Breast epithelium (tissue), 4 donors: ENCODE measurements at regions not wholly inside any gene's neighbourhood (a gene's known extent, or its start where the extent isn't known, plus 50 kb on each side); places are given as distances from the start of the nearest gene placed in this dataset.

Experiments
- DNase-seq, 2 donors: peaks; one replicate each; pipeline ENCODE4 v3.0.0-alpha.2; 2019; ENCODE audit warnings: low spot score in 2 of 2
- H3K27ac ChIP-seq, 2 donors: fragments of 200-600 bp; sonication (generic) in 1 of 2; one replicate each; pipeline ENCODE4 v1.5.1; 2016 to 2019; ENCODE audit warnings: mild to moderate bottlenecking in 1 of 2
- H3K27me3 ChIP-seq, 2 donors: fragments of 200-600 bp; sonication (generic) in 1 of 2; one replicate each; pipeline versions ENCODE4 v1.5.1 to v1.6.0; 2017 to 2019; ENCODE audit warnings: control low read depth in 1 of 2, mild to moderate bottlenecking in 1 of 2
- H3K36me3 ChIP-seq: fragments of 200-600 bp; one replicate; pipeline ENCODE4 v1.5.1; 2019
- H3K4me1 ChIP-seq, 2 donors: fragments of 200-600 bp; sonication (generic); one replicate each; pipeline ENCODE4 v1.5.1; 2016 to 2019; ENCODE audit warnings: control low read depth in 1 of 2
- H3K4me3 ChIP-seq, 3 donors: fragments of 200-600 bp; sonication (generic); 1 replicate in 2 of 3; 2 replicates in 1 of 3; pipeline ENCODE4 v1.5.1; 2016 to 2019; ENCODE audit warnings: mild to moderate bottlenecking in 3 of 3, moderate library complexity in 2 of 3
- H3K9me3 ChIP-seq, 2 donors: fragments of 200-600 bp; sonication (generic) in 1 of 2; one replicate each; pipeline ENCODE4 v1.5.1; 2016 to 2019; ENCODE audit warnings: control low read depth in 1 of 2
- POLR2A ChIP-seq: fragments of 450-650 bp; IDR thresholded peaks from one replicate; pipeline ENCODE4 v1.6.1; 2016; ENCODE audit warnings: antibody characterized with exemption, mild to moderate bottlenecking, moderate library complexity
- POLR2AphosphoS5 ChIP-seq, 3 donors: sonication (generic); formaldehyde crosslinking; IDR thresholded peaks; one replicate each; pipeline ENCODE4 v1.6.1; 2017; ENCODE audit warnings: antibody characterized with exemption in 3 of 3
- intact Hi-C: fragments of 100-400 bp; cut with DNase I; formaldehyde crosslinking; loops from one replicate; pipeline ENCODE4 v1.15.1; 2023; ENCODE audit warnings: low total_unique reads
- TF ChIP-seq, protein P1 (sequence below), 3 donors: fragments of 450-650 bp; IDR thresholded peaks; one replicate each; pipeline ENCODE4 v1.5.1; 2016 to 2017; ENCODE audit warnings: antibody characterized with exemption in 3 of 3, mild to moderate bottlenecking in 3 of 3, moderate library complexity in 3 of 3

DNA sequence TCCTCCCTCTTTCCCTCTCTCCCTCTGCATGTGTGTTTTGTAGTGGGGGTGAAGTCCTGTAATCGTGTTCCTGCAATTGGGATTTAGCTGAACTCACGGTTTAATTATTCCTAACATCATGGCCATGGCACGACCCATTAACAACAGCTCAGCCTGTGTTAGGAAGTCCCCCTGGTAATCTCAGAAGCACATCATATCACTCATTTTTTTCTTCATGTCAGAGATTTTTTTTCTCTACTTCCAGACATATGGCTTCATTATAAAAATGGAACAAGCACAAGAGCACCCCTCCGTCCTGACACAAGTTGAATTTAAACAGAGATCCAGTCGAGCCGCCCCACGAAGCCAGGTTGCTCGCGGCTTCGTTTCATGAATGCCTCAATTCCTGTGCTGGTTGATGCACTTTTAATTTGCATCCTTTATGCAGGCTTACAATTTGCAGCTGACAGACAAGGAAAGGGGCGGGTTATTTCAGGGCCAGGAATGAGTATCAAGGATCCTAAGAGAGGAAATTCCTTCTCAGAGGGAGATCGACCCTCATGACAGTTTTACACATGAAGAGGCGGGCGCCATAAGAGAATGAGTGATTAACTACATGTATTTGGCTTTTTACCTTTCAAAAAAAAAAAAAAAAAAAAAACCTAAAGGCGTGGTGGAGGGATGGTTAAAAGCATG, 192.9 kb downstream of the MAF start:
- no peak overlapping the region for H3K27ac ChIP-seq
- H3K4me1 ChIP-seq: no peaks in the 10 kb centered on the region
- no peaks in the 10 kb centered on the region for H3K27me3 ChIP-seq
- TF ChIP-seq, protein P1, sequence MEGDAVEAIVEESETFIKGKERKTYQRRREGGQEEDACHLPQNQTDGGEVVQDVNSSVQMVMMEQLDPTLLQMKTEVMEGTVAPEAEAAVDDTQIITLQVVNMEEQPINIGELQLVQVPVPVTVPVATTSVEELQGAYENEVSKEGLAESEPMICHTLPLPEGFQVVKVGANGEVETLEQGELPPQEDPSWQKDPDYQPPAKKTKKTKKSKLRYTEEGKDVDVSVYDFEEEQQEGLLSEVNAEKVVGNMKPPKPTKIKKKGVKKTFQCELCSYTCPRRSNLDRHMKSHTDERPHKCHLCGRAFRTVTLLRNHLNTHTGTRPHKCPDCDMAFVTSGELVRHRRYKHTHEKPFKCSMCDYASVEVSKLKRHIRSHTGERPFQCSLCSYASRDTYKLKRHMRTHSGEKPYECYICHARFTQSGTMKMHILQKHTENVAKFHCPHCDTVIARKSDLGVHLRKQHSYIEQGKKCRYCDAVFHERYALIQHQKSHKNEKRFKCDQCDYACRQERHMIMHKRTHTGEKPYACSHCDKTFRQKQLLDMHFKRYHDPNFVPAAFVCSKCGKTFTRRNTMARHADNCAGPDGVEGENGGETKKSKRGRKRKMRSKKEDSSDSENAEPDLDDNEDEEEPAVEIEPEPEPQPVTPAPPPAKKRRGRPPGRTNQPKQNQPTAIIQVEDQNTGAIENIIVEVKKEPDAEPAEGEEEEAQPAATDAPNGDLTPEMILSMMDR (IDR thresholded peaks at IDR 0.05): no peak
- TF ChIP-seq POLR2AphosphoS5 (IDR thresholded peaks at IDR 0.05) (no peak), POLR2A (no peak)
- DNase-seq: no peak
- peaks cover 0 to 4% of the 10 kb centered on the region in 2 donors for H3K9me3 ChIP-seq
- H3K36me3 ChIP-seq: no peaks in the 10 kb centered on the region
- intact Hi-C loops: no loop called here
- H3K4me3 ChIP-seq: no peak overlapping the region

GRCh38 chr16:79407005-79407404, 193.5 kb downstream of the MAF start:
- H3K4me1 ChIP-seq: no peaks in the 10 kb centered on the region
- DNase-seq: no peak
- no peaks in the 10 kb centered on the region for H3K36me3 ChIP-seq
- no peak overlapping the region for H3K4me3 ChIP-seq
- intact Hi-C loops: no loop called here
- no peak overlapping the region for H3K27ac ChIP-seq
- TF ChIP-seq POLR2AphosphoS5 (IDR thresholded peaks at IDR 0.05): no peak
- TF ChIP-seq POLR2A: no peak
- TF ChIP-seq, protein P1 (IDR thresholded peaks at IDR 0.05): no peak
- no peaks in the 10 kb centered on the region for H3K27me3 ChIP-seq
- H3K9me3 ChIP-seq: peaks cover 0 to 4% of the 10 kb centered on the region in 2 donors

DNA sequence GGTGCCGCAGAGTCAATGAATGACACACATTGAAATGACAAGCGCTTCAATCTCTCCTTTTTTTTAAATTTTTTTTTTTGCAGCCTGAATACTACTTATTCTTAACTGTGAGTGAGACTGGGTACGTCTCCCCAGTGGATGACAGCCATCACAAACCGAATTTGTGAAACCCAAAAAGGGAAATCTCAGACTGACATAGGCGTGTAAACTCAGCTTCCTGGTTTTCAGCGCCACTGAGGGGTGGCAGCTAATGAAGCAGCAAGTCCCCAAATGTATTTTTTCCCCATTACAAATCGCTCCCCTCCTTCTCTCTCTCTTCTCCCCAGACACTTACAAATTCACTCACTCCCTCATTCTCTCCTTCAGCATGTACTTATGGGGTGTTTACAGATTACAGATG, 196.0 kb downstream of the MAF start:
- Histone ChIP-seq H3K27me3 (no peaks in the 10 kb centered on the region), H3K4me1 (no peaks in the 10 kb centered on the region), H3K36me3 (no peaks in the 10 kb centered on the region), H3K27ac (no peak overlapping the region), H3K9me3 (peaks cover 0 to 4% of the 10 kb centered on the region in 2 donors), H3K4me3 (no peak overlapping the region)
- TF ChIP-seq POLR2AphosphoS5 (IDR thresholded peaks at IDR 0.05): no peak
- no peak for TF ChIP-seq POLR2A
- TF ChIP-seq, protein P1 (IDR thresholded peaks at IDR 0.05): no peak
- intact Hi-C loops: no loop called here
- no peak for DNase-seq

DNA sequence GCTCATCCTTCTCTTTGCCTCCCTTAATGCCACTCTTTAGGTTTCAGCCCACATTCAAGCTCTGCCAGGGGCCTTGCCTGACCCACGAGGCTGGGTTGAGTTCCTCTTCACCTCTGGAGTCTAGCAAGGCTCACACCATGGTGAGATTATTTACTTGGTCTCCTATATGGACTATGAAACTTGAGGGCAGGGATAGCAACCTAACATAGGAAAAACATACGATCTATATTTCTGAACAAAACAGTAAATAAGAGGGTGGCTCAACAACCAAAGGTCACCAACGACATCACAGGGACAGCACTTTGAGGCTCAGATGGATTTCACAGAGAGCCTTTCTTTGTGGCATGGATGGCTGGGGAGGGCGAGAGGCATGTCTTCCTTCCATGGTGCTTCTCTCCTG, 197.0 kb downstream of the MAF start:
- H3K27me3 ChIP-seq: no peaks in the 10 kb centered on the region
- no peaks in the 10 kb centered on the region for H3K36me3 ChIP-seq
- H3K9me3 ChIP-seq: peaks cover 0 to 4% of the 10 kb centered on the region in 2 donors
- no peak overlapping the region for H3K27ac ChIP-seq
- no peaks in the 10 kb centered on the region for H3K4me1 ChIP-seq
- intact Hi-C loops: no loop called here
- no peak overlapping the region for H3K4me3 ChIP-seq
- DNase-seq: no peak
- TF ChIP-seq POLR2AphosphoS5 (IDR thresholded peaks at IDR 0.05): no peak
- TF ChIP-seq, protein P1 (IDR thresholded peaks at IDR 0.05): no peak
- no peak for TF ChIP-seq POLR2A

DNA sequence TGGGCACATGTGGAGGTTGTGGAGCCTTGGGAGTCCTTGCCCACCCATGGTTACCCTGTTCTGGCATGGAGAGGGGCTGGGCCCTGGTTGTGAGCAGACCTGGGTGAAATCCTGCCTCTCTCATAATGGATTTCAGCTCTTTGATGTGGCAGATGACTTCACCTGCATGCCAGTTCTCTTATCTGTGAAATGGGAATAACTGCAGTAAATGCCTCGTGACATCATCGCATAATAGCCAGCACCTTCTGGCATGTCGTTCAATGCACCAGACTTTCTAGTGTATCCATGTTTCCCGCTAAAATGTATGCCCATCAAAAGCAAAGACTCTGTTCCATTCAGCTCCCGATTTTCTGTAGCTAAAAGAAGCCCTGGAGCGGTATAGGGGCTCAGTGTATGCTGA, 197.6 kb downstream of the MAF start:
- Histone ChIP-seq H3K36me3 (no peaks in the 10 kb centered on the region), H3K27me3 (no peaks in the 10 kb centered on the region), H3K4me3 (no peak overlapping the region), H3K9me3 (peaks cover 0 to 4% of the 10 kb centered on the region in 2 donors), H3K4me1 (no peaks in the 10 kb centered on the region), H3K27ac (no peak overlapping the region)
- no peak for TF ChIP-seq POLR2A
- TF ChIP-seq POLR2AphosphoS5 (IDR thresholded peaks at IDR 0.05): no peak
- TF ChIP-seq, protein P1 (IDR thresholded peaks at IDR 0.05): no peak
- intact Hi-C loops: no loop called here
- no peak for DNase-seq
